ENCODE measurements at regions not wholly inside any gene's neighbourhood (a gene's known extent, or its start where the extent isn't known, plus 50 kb on each side); places are given as distances from the start of the nearest gene placed in this dataset.

DNA sequence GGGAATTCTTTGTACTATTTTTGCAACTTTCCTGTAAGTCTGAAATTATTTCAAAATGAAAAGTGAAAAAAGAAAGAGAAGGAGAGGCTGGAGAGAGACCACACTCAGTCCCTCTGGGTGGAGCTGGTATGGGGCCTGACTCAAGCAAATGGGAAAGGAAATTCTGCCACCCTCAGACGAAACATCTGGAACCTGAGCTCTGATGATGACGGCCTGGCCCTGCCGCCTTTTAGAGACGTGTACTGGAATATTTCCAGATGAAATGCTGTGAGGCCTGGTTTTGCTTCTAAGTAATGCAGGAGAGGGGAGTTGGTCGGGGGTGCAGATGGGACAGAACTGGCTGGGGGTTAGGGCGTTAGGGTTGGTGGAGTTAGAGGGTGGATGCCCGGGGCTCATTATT lies 57.4 kb upstream of the GLI2 start:
- Histone ChIP-seq H4K8ac (replicated peaks; ENCODE audit: insufficient read length, low read depth, low read length) (no peak overlapping the region), H4K91ac (ENCODE audit: insufficient read length, low read depth, low read length) (no peak overlapping the region), H3K56ac (ENCODE audit: insufficient read length, low read depth, low read length) (no peak overlapping the region), H4K5ac (ENCODE audit: insufficient read length, low read depth, low read length) (no peak overlapping the region), H3K27me3 (ENCODE audit: insufficient read depth, low read length) (no peaks in the 10 kb centered on the region), H3K9ac (ENCODE audit: extremely low read depth, insufficient read length, low read length) (no peak overlapping the region), H2BK15ac (ENCODE audit: low read depth, low read length) (no peak overlapping the region), H3K9me3 (ENCODE audit: control insufficient read depth, low read depth, low read length) (no peaks in the 10 kb centered on the region), H3K23me2 (ENCODE audit: insufficient read length, low read depth, low read length, poor library complexity, severe bottlenecking) (no peaks in the 10 kb centered on the region), H3K27ac (ENCODE audit: insufficient read length, low read depth, low read length) (no peak overlapping the region), H3K14ac (ENCODE audit: insufficient read depth, low read length) (no peak overlapping the region), H3K23ac (ENCODE audit: insufficient read length, low read depth, low read length) (no peak overlapping the region), H2BK120ac (ENCODE audit: low read depth, low read length, poor library complexity, severe bottlenecking) (no peak overlapping the region), H3K4ac (ENCODE audit: low read depth, low read length) (no peak overlapping the region), H3K18ac (ENCODE audit: insufficient read length, low read depth, low read length) (no peak overlapping the region), H2BK12ac (ENCODE audit: insufficient read length, low read depth, low read length) (no peak overlapping the region), H3K79me2 (ENCODE audit: insufficient read depth, low read length) (no peaks in the 10 kb centered on the region), H4K20me1 (ENCODE audit: control insufficient read depth, insufficient read depth, insufficient read length) (no peaks in the 10 kb centered on the region), H2BK20ac (ENCODE audit: low read depth, low read length, poor library complexity, severe bottlenecking) (no peak overlapping the region), H2AFZ (ENCODE audit: low read length) (no peak overlapping the region), H3K79me1 (ENCODE audit: insufficient read depth, low read depth, low read length, poor library complexity, severe bottlenecking) (no peaks in the 10 kb centered on the region), H3K4me2 (ENCODE audit: insufficient read depth, insufficient read length, low read length) (no peak overlapping the region), H3T11ph (ENCODE audit: low read length) (no peak overlapping the region), H2BK5ac (ENCODE audit: insufficient read length, low read length) (no peak overlapping the region), H2AK5ac (ENCODE audit: insufficient read length, low read length) (no peak overlapping the region), H3K4me1 (ENCODE audit: insufficient read depth, low read length) (no peaks in the 10 kb centered on the region)
- Mint-ChIP-seq H3K36me3 (ENCODE audit: insufficient read depth in 1 of 3, low read depth in 3 of 3) (no peaks in the 10 kb centered on the region), H3K4me3 (no peak overlapping the region), H3K27me3 (ENCODE audit: low read depth) (peaks cover 89% of the 10 kb centered on the region), H3K27ac (no peak overlapping the region), H3K4me1 (peaks cover 2 to 3% of the 10 kb centered on the region in 2 experiments; a peak in 1 of 4 replicates), H3K9me3 (no peaks in the 10 kb centered on the region; a peak in 2 of 5 replicates)
- no peak for TF ChIP-seq CTCF (conservative IDR thresholded peaks at IDR 0.05)
- no peak for DNase-seq
- WGBS (ENCODE audit: extremely low coverage, insufficient read length, low lambda C conversion rate), result no CpG with 5 or more reads among the region's 7 CpGs

Measured in H9 (cell line).